Natural killer cell (primary cell): ENCODE measurements at regions not wholly inside any gene's neighbourhood (a gene's known extent, or its start where the extent isn't known, plus 50 kb on each side); places are given as distances from the start of the nearest gene placed in this dataset.

Experiments used
- ATAC-seq, 3 donors: fragments of 150-1000 bp in 2 of 3; fragments of 200-7000 bp in 1 of 3; cut with Tn5 transposase; 1 replicate in 1 of 3; 2 replicates in 2 of 3; pipeline ENCODE4 v1.10.0; 2021; ENCODE audit warnings: mild to moderate bottlenecking in 2 of 3, moderate library complexity in 2 of 3
- DNase-seq, 2 donors: peaks; one replicate each; pipeline versions ENCODE4 v3.0.0 to v3.0.0-alpha.2; 2013 to 2021; ENCODE audit warnings: mixed read lengths in 1 of 2
- H3K27ac ChIP-seq: one replicate; pipeline ENCODE4 v1.5.1; 2013; ENCODE audit warnings: mild to moderate bottlenecking, low read length
- H3K27me3 ChIP-seq: one replicate; pipeline ENCODE4 v1.6.1; 2013; ENCODE audit warnings: low read length; ENCODE audit not compliant: control insufficient read depth, insufficient read depth
- H3K36me3 ChIP-seq: one replicate; pipeline ENCODE4 v1.6.1; 2013; ENCODE audit warnings: low read length; ENCODE audit not compliant: control insufficient read depth, insufficient read depth
- H3K4me1 ChIP-seq: one replicate; pipeline ENCODE4 v1.6.1; 2013; ENCODE audit warnings: low read length; ENCODE audit not compliant: control insufficient read depth, insufficient read depth
- H3K4me3 ChIP-seq: one replicate; pipeline ENCODE4 v1.5.1; 2013; ENCODE audit warnings: low read length
- H3K9me3 ChIP-seq: one replicate; pipeline ENCODE4 v1.6.1; 2013; ENCODE audit warnings: low read length; ENCODE audit not compliant: control insufficient read depth, insufficient read depth
- H3K27ac Mint-ChIP-seq, 2 donors: one replicate each; pipeline ENCODE4 v1.8.0; 2022; ENCODE audit warnings: mild to moderate bottlenecking in 2 of 2, mixed read lengths in 2 of 2, moderate library complexity in 1 of 2
- H3K27me3 Mint-ChIP-seq, 2 donors: one replicate each; pipeline ENCODE4 v1.8.0; 2022; ENCODE audit warnings: low read depth in 2 of 2, mixed read lengths in 2 of 2
- H3K36me3 Mint-ChIP-seq: one replicate; pipeline ENCODE4 v1.8.0; 2022; ENCODE audit warnings: mixed read lengths
- H3K4me1 Mint-ChIP-seq, 2 donors: one replicate each; pipeline ENCODE4 v1.8.0; 2022; ENCODE audit warnings: mixed read lengths in 2 of 2
- H3K4me3 Mint-ChIP-seq: one replicate; pipeline ENCODE4 v1.8.0; 2022; ENCODE audit warnings: mild to moderate bottlenecking, moderate library complexity, mixed read lengths
- H3K9me3 Mint-ChIP-seq, 2 donors: one replicate each; pipeline ENCODE4 v1.8.0; 2022; ENCODE audit warnings: mixed read lengths in 2 of 2
- CTCF ChIP-seq: fragments of 200-600 bp; IDR thresholded peaks from one replicate; pipeline ENCODE4 v1.8.0; 2022; ENCODE audit warnings: antibody characterized with exemption
- WGBS: methylation state at CpG from one replicate; pipeline ENCODE4 v1.1.7; 2013; ENCODE audit warnings: missing lambda C conversion rate; ENCODE audit not compliant: insufficient coverage; 5-methylcytosine and 5-hydroxymethylcytosine counted together
- intact Hi-C: fragments of 100-400 bp; cut with micrococcal nuclease; formaldehyde crosslinking; loops from one replicate; pipeline ENCODE4 v1.14.2; 2022

- Mint-ChIP-seq H3K27ac (no peak overlapping the region), H3K4me3 (no peak overlapping the region), H3K36me3 (no peaks in the 10 kb centered on the region), H3K9me3 (peaks cover 6 to 7% of the 10 kb centered on the region in 2 donors), H3K4me1 (no peaks in the 10 kb centered on the region), H3K27me3 (no peaks in the 10 kb centered on the region)
- WGBS, result 90% methylated on average over 1 of the region's 1 CpG
- Histone ChIP-seq H3K9me3 (peaks cover 10% of the 10 kb centered on the region), H3K4me1 (no peaks in the 10 kb centered on the region), H3K27ac (no peak overlapping the region), H3K4me3 (no peak overlapping the region), H3K36me3 (no peaks in the 10 kb centered on the region), H3K27me3 (no peaks in the 10 kb centered on the region)
- intact Hi-C loops, result no loop called here
- DNase-seq (no peak), ATAC-seq (no peak)
- no peak for TF ChIP-seq CTCF
Observed at GRCh38 chr10:108241166-108241565, 1076.7 kb upstream of the SORCS1 start.

- Histone ChIP-seq H3K27ac (no peak overlapping the region), H3K36me3 (no peaks in the 10 kb centered on the region), H3K4me1 (no peaks in the 10 kb centered on the region), H3K9me3 (no peaks in the 10 kb centered on the region), H3K4me3 (no peak overlapping the region), H3K27me3 (no peaks in the 10 kb centered on the region)
- no peak for ATAC-seq
- Mint-ChIP-seq H3K36me3 (no peaks in the 10 kb centered on the region), H3K4me1 (no peaks in the 10 kb centered on the region), H3K27ac (no peak overlapping the region), H3K27me3 (no peaks in the 10 kb centered on the region), H3K4me3 (no peak overlapping the region), H3K9me3 (peaks cover 3 to 8% of the 10 kb centered on the region in 2 donors)
- intact Hi-C loops, result no loop called here
- no peak for DNase-seq
- WGBS, result 50% methylated on average over 1 of the region's 1 CpG
- TF ChIP-seq CTCF, result no peak
Observed at GRCh38 chr10:108238261-108238660, 1073.8 kb upstream of the SORCS1 start.

GRCh38 chr10:108230478-108231170, 1066.1 kb upstream of the SORCS1 start:
- 65% methylated on average over 4 of the region's 5 CpGs for WGBS
- H3K4me1 Mint-ChIP-seq, result no peaks in the 10 kb centered on the region
- Histone ChIP-seq H3K27ac (no peak overlapping the region), H3K9me3 (peaks cover 2% of the 10 kb centered on the region), H3K36me3 (no peaks in the 10 kb centered on the region), H3K27me3 (no peaks in the 10 kb centered on the region), H3K4me3 (no peak overlapping the region), H3K4me1 (no peaks in the 10 kb centered on the region)
- TF ChIP-seq CTCF, result no peak
- ATAC-seq, result no peak
- no peaks in the 10 kb centered on the region for H3K27me3 Mint-ChIP-seq
- no peaks in the 10 kb centered on the region for H3K36me3 Mint-ChIP-seq
- H3K27ac Mint-ChIP-seq, result no peak overlapping the region
- peaks cover 7 to 11% of the 10 kb centered on the region in 2 donors for H3K9me3 Mint-ChIP-seq
- H3K4me3 Mint-ChIP-seq, result no peak overlapping the region
- intact Hi-C loops, result no loop called here
- no peak for DNase-seq

- Histone ChIP-seq H3K4me1 (no peaks in the 10 kb centered on the region), H3K36me3 (no peaks in the 10 kb centered on the region), H3K27ac (no peak overlapping the region), H3K9me3 (no peaks in the 10 kb centered on the region), H3K4me3 (no peak overlapping the region), H3K27me3 (no peaks in the 10 kb centered on the region)
- Mint-ChIP-seq H3K4me1 (no peaks in the 10 kb centered on the region), H3K27ac (no peak overlapping the region), H3K27me3 (no peaks in the 10 kb centered on the region), H3K36me3 (no peaks in the 10 kb centered on the region), H3K9me3 (peaks cover 12 to 14% of the 10 kb centered on the region in 2 donors), H3K4me3 (no peak overlapping the region)
- DNase-seq (no peak), ATAC-seq (no peak)
- intact Hi-C loops, result no loop called here
- TF ChIP-seq CTCF, result no peak
- no CpG with 5 or more reads among the region's 2 CpGs for WGBS
Observed at GRCh38 chr10:108208732-108209131, 1044.2 kb upstream of the SORCS1 start.
